VCaP (cell line): ENCODE measurements at regions not wholly inside any gene's neighbourhood (a gene's known extent, or its start where the extent isn't known, plus 50 kb on each side); places are given as distances from the start of the nearest gene placed in this dataset.

Source experiments
- H3K27ac ChIP-seq: fragments of 450-650 bp; 2 replicates; pipeline ENCODE4 v1.5.1; 2017
- CTCF ChIP-seq: fragments of 450-650 bp; conservative IDR thresholded peaks from 2 replicates; pipeline ENCODE4 v1.5.1; 2017; ENCODE audit warnings: mild to moderate bottlenecking, moderate library complexity

GRCh38 chr3:159711560-159712333 is 276.9 kb upstream of the IL12A start:
- H3K27ac ChIP-seq, result no peak overlapping the region
- no peak for TF ChIP-seq CTCF

GRCh38 chr3:159721324-159721723 is 267.3 kb upstream of the IL12A start:
- no peak overlapping the region for H3K27ac ChIP-seq
- no peak for TF ChIP-seq CTCF

- no peak for TF ChIP-seq CTCF
- H3K27ac ChIP-seq, result no peak overlapping the region
Observed at GRCh38 chr3:159723295-159723694, 265.3 kb upstream of the IL12A start.

GRCh38 chr3:159724627-159725026 is 264.0 kb upstream of the IL12A start:
- no peak overlapping the region for H3K27ac ChIP-seq
- no peak for TF ChIP-seq CTCF

GRCh38 chr3:159726231-159726964 is 262.2 kb upstream of the IL12A start:
- H3K27ac ChIP-seq, result no peak overlapping the region
- no peak for TF ChIP-seq CTCF

- TF ChIP-seq CTCF, result no peak
- H3K27ac ChIP-seq, result no peak overlapping the region
Observed at GRCh38 chr3:159727506-159727905, 261.1 kb upstream of the IL12A start.

- TF ChIP-seq CTCF, result no peak
- no peak overlapping the region for H3K27ac ChIP-seq
Observed at GRCh38 chr3:159731254-159731653, 257.4 kb upstream of the IL12A start.
